GM06990 (cell line): ENCODE measurements at regions not wholly inside any gene's neighbourhood (a gene's known extent, or its start where the extent isn't known, plus 50 kb on each side); places are given as distances from the start of the nearest gene placed in this dataset.

ENCODE experiments used
- DNase-seq: peaks from one replicate; pipeline ENCODE4 v3.0.0-alpha.2; 2011; ENCODE audit not compliant: insufficient read length; ENCODE audit errors: extremely low read depth
- H3K27me3 ChIP-seq: replicated peaks from 2 replicates; pipeline ENCODE4 v1.6.0; 2011; ENCODE audit warnings: low read length; ENCODE audit not compliant: control insufficient read depth, insufficient read depth
- H3K36me3 ChIP-seq: 2 replicates; pipeline ENCODE4 v1.5.1; 2011; ENCODE audit warnings: low read length; ENCODE audit not compliant: control insufficient read depth, insufficient read depth
- H3K4me3 ChIP-seq: replicated peaks from 2 replicates; pipeline ENCODE4 v1.5.1; 2011; ENCODE audit warnings: low read depth, mild to moderate bottlenecking, control low read depth, low read length
- TF ChIP-seq, protein P1 (sequence below): IDR thresholded peaks from 2 replicates; pipeline ENCODE4 v1.5.1; 2011; ENCODE audit warnings: low read length, control low read depth, mild to moderate bottlenecking, inconsistent platforms; ENCODE audit not compliant: insufficient read depth, poor library complexity, severe bottlenecking

DNA sequence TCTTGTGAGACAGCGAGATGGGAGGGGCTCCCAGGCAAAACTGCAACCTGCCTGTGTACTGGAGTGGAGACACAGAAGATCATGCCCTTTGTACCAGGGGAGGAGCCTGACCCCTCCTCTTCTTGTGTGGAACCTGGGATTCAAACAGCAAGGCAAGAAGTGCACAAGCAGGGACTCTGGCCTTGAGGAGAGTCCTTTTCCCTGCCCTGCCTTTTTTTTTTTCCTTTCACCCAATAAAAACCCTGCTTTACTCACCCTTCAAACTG is 251.8 kb upstream of the OPRM1 start:
- no peak for DNase-seq
- H3K27me3 ChIP-seq = no peaks in the 10 kb centered on the region
- H3K4me3 ChIP-seq = no peak overlapping the region
- TF ChIP-seq, protein P1, sequence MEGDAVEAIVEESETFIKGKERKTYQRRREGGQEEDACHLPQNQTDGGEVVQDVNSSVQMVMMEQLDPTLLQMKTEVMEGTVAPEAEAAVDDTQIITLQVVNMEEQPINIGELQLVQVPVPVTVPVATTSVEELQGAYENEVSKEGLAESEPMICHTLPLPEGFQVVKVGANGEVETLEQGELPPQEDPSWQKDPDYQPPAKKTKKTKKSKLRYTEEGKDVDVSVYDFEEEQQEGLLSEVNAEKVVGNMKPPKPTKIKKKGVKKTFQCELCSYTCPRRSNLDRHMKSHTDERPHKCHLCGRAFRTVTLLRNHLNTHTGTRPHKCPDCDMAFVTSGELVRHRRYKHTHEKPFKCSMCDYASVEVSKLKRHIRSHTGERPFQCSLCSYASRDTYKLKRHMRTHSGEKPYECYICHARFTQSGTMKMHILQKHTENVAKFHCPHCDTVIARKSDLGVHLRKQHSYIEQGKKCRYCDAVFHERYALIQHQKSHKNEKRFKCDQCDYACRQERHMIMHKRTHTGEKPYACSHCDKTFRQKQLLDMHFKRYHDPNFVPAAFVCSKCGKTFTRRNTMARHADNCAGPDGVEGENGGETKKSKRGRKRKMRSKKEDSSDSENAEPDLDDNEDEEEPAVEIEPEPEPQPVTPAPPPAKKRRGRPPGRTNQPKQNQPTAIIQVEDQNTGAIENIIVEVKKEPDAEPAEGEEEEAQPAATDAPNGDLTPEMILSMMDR = no peak
- H3K36me3 ChIP-seq = no peaks in the 10 kb centered on the region

DNA sequence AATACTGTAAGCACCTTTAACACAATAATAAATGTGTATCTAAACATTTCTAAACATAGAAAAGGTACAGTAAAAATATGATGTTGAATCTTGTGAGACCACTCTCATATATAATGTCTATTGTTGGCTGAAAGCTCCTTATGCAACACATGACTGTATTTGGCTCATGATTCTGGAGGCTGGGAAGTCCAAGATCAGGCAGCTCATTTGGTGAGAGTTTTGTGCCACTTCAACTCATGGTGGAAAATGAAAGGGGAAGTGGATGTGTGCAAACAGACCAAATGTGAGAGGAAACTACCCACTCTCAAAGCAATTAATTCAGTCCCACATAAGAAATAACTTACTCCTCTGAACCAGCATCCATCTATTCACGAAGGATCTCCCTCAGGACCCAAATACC is 257.7 kb upstream of the OPRM1 start:
- TF ChIP-seq, protein P1 = no peak
- no peak for DNase-seq

DNA sequence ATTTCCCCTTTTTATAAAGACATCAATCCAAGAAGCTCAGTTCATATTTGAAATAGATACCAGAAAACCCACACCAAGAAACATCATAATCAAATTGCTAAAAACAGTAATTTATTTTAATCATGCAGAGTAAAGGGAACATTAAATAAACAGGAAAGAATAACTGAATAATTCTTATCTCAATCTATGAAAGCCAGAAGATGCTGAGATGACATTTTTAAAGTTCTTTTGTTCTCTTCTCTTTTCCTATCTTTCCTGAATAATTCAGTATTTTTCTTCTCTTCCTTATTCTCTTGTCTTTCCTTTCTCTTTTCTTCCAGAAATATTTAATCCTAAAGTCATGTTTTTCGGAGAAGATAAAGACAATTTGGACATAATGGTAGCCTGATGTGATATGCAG is 259.0 kb upstream of the OPRM1 start:
- no peaks in the 10 kb centered on the region for H3K27me3 ChIP-seq
- no peak overlapping the region for H3K4me3 ChIP-seq
- TF ChIP-seq, protein P1 = no peak
- DNase-seq = no peak
- no peaks in the 10 kb centered on the region for H3K36me3 ChIP-seq

More for the DNA sequence above, 257.7 kb upstream of the OPRM1 start:
- Histone ChIP-seq H3K27me3 (no peaks in the 10 kb centered on the region), H3K36me3 (no peaks in the 10 kb centered on the region), H3K4me3 (no peak overlapping the region)

DNA sequence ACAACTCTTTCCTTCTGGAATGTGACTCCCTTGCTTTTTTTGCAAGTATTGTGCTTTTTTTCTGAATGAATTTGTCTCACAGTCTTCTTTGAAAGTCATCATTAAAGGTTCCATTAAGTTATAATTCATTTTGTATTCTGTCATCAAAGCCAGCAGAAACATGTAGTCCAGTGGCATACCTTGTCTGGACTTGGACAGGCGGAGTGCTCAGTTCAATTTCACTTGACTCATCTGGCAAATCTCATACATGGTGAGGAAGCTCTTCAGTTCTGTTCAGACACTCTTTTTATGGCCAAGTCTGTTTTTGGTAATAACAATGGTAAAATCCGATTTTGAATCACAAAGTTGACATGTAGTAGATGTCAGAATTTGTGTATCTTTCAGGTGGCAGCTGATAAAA is 260.8 kb upstream of the OPRM1 start:
- Histone ChIP-seq H3K27me3 (no peaks in the 10 kb centered on the region), H3K4me3 (no peak overlapping the region), H3K36me3 (no peaks in the 10 kb centered on the region)
- DNase-seq = no peak
- TF ChIP-seq, protein P1 = no peak

DNA sequence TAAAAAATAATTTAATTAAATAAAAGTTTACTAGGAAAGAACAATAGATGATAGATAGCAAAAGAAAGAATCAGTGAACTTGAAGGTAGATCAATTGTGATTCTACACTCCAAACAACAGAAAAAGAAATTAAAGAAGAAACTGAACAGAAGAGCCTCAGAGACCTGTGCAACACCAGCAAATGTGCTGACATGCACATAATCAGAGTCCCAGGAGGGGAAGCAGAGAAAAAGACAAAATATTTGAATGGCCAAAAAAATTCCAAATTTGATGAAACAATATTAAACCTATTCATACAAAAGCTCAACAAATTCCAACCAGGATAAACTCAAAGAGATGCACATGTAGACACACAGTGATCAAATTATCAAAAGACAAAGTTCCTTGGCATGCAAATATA is 267.5 kb upstream of the OPRM1 start:
- TF ChIP-seq, protein P1 = no peak
- no peak for DNase-seq
- H3K27me3 ChIP-seq = no peaks in the 10 kb centered on the region
- H3K4me3 ChIP-seq = no peak overlapping the region
- no peaks in the 10 kb centered on the region for H3K36me3 ChIP-seq

DNA sequence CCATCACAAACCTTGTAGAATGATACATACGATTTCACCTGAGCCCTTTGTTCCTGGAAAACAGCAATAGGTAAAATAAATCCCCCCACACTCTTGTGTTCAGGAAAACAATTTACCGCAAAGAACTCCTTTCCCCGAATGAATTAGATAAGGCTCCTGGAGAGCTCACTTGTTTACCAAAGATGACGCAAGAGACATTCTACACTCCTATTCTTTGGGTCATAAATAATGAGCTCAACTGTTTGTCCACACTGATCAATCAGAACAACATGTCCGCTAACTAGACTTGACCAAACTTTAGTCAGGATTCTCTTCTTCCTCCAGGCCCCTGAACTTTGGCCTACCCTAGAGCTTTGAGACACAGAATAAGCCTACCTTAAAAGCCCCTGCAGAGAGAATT is 271.9 kb upstream of the OPRM1 start:
- Histone ChIP-seq H3K36me3 (no peaks in the 10 kb centered on the region), H3K4me3 (no peak overlapping the region), H3K27me3 (no peaks in the 10 kb centered on the region)
- TF ChIP-seq, protein P1 = no peak
- no peak for DNase-seq
